Upper lobe of left lung (tissue), 6 donors: ENCODE measurements at regions not wholly inside any gene's neighbourhood (a gene's known extent, or its start where the extent isn't known, plus 50 kb on each side); places are given as distances from the start of the nearest gene placed in this dataset.

ENCODE experiments used
- ATAC-seq, 2 donors: fragments of 200-7000 bp; cut with Tn5 transposase; one replicate each; pipeline ENCODE4 v1.9.1; 2022; ENCODE audit warnings: mild to moderate bottlenecking in 2 of 2, moderate library complexity in 2 of 2; ENCODE audit not compliant: low FRiP score in 2 of 2
- DNase-seq, 2 donors: peaks; one replicate each; pipeline ENCODE4 v3.0.0-alpha.2; 2019 to 2020
- H3K27ac ChIP-seq, 4 donors: fragments of 200-600 bp; sonication (generic); one replicate each; pipeline ENCODE4 v1.5.1; 2016 to 2019
- H3K27me3 ChIP-seq, 4 donors: fragments of 200-600 bp; sonication (generic); one replicate each; pipeline ENCODE4 v1.5.1; 2017 to 2019
- H3K36me3 ChIP-seq, 4 donors: fragments of 200-600 bp; sonication (generic); one replicate each; pipeline ENCODE4 v1.5.1; 2016 to 2019
- H3K4me1 ChIP-seq, 4 donors: fragments of 200-600 bp; sonication (generic); one replicate each; pipeline ENCODE4 v1.5.1; 2018 to 2019
- H3K4me3 ChIP-seq, 4 donors: fragments of 200-600 bp; sonication (generic); one replicate each; pipeline ENCODE4 v1.5.1; 2017 to 2019; ENCODE audit warnings: mild to moderate bottlenecking in 2 of 4, moderate library complexity in 1 of 4
- H3K9me3 ChIP-seq, 4 donors: fragments of 200-600 bp; sonication (generic); one replicate each; pipeline ENCODE4 v1.5.1; 2018 to 2019
- EP300 ChIP-seq, 4 donors: sonication (generic); formaldehyde crosslinking; IDR thresholded peaks; one replicate each; pipeline ENCODE4 v1.5.1; 2017; ENCODE audit warnings: antibody characterized with exemption in 4 of 4, control low read depth in 2 of 4
- POLR2A ChIP-seq, 4 donors: fragments of 450-650 bp; IDR thresholded peaks; one replicate each; pipeline ENCODE4 v1.5.1; 2016 to 2017; ENCODE audit warnings: antibody characterized with exemption in 4 of 4, mild to moderate bottlenecking in 2 of 4
- POLR2AphosphoS5 ChIP-seq, 2 donors: sonication (generic); formaldehyde crosslinking; IDR thresholded peaks; one replicate each; pipeline ENCODE4 v1.5.1; 2017; ENCODE audit warnings: antibody characterized with exemption in 2 of 2
- WGBS, 2 donors: methylation state at CpG; one replicate each; pipeline ENCODE4 v1.1.5; 2017 to 2018; 5-methylcytosine and 5-hydroxymethylcytosine counted together
- TF ChIP-seq, protein P1 (sequence below), 6 experiments: fragments of 450-650 bp in 4 of 6; fragments of 200-600 bp in 2 of 6; sonication (generic) in 2 of 6; IDR thresholded peaks; one replicate each; pipeline ENCODE4 v1.5.1; 2016 to 2019; ENCODE audit warnings: antibody characterized with exemption in 6 of 6
- donor health status: DM: no; HTN: no; CAD: no; lungs with moderate emphysema.
- donor health status: DM: no; HTN: yes; CAD: no; lungs with severe emphysema.

DNA sequence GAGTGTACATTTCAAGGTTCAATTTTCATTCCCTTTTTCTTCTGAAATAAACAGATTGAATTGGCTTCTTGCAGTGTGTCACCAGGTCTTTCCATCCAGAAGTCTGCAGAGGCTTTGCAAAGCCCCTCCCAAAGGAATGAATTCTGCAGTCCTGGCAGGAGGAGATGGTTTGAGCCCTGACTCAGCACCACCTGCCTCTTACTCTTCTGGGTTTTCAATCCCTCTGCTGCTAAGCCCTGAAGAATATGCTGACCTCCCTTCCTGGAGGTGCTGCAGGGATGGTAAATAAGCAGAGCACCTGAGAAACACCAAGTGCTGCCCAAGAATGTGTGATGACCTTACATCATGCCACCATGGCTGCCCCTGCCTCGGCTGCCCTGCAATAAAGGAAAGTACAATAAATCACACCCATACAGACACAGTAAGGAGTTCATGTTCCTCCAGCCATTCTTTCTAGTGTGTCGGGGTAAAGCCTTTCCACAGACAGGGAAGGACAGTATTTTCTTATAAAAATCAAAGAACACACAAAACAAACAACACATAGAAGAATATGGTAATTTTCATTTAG, 209.2 kb downstream of the ZNF326 start:
- Histone ChIP-seq H3K36me3 (no peaks in the 10 kb centered on the region), H3K4me1 (no peaks in the 10 kb centered on the region), H3K27me3 (no peaks in the 10 kb centered on the region), H3K4me3 (no peak overlapping the region), H3K9me3 (no peaks in the 10 kb centered on the region), H3K27ac (no peak overlapping the region)
- TF ChIP-seq, protein P1, sequence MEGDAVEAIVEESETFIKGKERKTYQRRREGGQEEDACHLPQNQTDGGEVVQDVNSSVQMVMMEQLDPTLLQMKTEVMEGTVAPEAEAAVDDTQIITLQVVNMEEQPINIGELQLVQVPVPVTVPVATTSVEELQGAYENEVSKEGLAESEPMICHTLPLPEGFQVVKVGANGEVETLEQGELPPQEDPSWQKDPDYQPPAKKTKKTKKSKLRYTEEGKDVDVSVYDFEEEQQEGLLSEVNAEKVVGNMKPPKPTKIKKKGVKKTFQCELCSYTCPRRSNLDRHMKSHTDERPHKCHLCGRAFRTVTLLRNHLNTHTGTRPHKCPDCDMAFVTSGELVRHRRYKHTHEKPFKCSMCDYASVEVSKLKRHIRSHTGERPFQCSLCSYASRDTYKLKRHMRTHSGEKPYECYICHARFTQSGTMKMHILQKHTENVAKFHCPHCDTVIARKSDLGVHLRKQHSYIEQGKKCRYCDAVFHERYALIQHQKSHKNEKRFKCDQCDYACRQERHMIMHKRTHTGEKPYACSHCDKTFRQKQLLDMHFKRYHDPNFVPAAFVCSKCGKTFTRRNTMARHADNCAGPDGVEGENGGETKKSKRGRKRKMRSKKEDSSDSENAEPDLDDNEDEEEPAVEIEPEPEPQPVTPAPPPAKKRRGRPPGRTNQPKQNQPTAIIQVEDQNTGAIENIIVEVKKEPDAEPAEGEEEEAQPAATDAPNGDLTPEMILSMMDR (IDR thresholded peaks at IDR 0.05), result no peak
- TF ChIP-seq EP300 (IDR thresholded peaks at IDR 0.05) (no peak), POLR2AphosphoS5 (IDR thresholded peaks at IDR 0.05) (no peak), POLR2A (IDR thresholded peaks at IDR 0.05) (no peak)
- no peak for ATAC-seq
- WGBS, 2 donors, result 46 to 67% methylated on average over 2 of the region's 2 CpGs
- DNase-seq, result no peak

DNA sequence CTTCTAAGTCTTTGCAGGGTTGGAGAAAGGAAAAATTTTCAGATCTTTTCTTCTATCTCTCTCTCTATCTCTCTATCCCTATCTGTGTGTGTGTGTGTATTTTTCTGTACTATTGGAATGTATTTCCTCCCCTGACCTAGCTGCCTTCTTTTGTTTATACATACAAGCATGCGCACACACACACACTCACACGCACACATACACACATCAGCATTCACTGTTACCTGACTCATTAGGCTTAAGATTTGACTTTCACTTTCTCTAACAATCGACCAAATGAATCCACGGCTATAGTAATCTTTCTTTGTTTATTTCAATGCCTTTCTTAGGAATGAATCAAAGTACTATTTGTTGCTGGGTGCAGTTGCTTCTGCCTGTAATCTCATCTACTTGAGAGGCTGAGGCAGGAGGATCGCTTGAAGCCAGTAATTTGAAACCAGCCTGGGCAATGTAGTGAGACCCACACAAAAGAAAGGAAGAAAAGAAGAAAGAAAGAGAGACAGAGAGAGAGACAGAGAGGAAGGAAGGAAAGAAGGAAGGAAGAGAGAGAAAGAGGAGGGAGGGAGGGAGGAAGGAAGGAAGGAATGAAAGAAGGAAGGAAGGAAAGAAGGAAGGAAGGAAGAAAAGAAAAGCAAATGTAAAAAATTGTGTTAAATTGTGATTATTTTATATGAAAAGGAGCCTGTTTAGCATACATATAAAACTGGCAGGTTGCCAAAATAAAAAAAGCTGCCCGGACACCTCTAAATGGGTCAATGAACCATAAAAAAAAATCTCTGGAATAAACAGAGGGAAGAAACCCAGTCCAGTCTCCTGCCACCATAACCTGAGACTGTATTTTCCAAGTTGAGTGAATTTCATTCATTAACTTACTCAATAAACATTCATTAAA, 206.8 kb downstream of the ZNF326 start:
- no peak for DNase-seq
- Histone ChIP-seq H3K27ac (no peak overlapping the region), H3K4me1 (no peaks in the 10 kb centered on the region), H3K27me3 (no peaks in the 10 kb centered on the region), H3K9me3 (no peaks in the 10 kb centered on the region), H3K36me3 (no peaks in the 10 kb centered on the region), H3K4me3 (no peak overlapping the region)
- no peak for ATAC-seq
- TF ChIP-seq POLR2AphosphoS5 (IDR thresholded peaks at IDR 0.05), result no peak
- TF ChIP-seq, protein P1 (IDR thresholded peaks at IDR 0.05), result no peak
- WGBS, 2 donors, result 65% methylated on average over 6 of the region's 6 CpGs

DNA sequence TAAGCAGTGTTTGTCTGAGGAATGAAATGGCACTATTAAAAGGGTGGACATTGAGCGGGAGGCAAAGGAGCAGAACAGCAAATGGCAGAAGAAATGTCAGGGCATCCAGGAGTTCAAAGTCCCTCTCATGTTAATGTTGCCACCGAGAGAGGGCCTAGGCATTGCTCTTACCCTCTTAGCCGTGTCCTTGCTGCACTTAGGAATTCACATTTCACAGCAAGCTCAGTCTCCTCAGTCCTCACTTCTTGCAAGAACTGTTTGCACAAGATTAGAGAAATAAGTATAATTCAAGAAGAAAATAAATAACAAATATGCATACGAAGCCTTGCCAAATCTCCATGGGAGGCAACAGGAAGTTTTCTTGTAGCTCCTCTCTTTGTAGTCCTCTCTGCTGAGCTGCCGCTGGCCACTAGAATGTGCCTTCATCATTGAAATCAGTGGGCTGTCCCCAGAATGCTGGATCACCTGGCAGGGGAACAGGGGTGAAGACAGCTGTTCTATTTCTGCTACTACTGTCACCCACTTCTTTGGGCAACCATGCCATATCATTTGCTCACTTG, 205.8 kb downstream of the ZNF326 start:
- H3K4me3 ChIP-seq, result no peak overlapping the region
- no peaks in the 10 kb centered on the region for H3K27me3 ChIP-seq
- TF ChIP-seq, protein P1 (IDR thresholded peaks at IDR 0.05), result no peak
- TF ChIP-seq EP300 (IDR thresholded peaks at IDR 0.05), result no peak
- no peak for TF ChIP-seq POLR2AphosphoS5 (IDR thresholded peaks at IDR 0.05)
- TF ChIP-seq POLR2A (IDR thresholded peaks at IDR 0.05), result no peak
- DNase-seq (no peak), ATAC-seq (no peak)
- H3K27ac ChIP-seq, result no peak overlapping the region
- no peaks in the 10 kb centered on the region for H3K9me3 ChIP-seq
- H3K36me3 ChIP-seq, result no peaks in the 10 kb centered on the region
- no peaks in the 10 kb centered on the region for H3K4me1 ChIP-seq
- WGBS, 2 donors, result 54 to 61% methylated on average over 5 of the region's 5 CpGs

DNA sequence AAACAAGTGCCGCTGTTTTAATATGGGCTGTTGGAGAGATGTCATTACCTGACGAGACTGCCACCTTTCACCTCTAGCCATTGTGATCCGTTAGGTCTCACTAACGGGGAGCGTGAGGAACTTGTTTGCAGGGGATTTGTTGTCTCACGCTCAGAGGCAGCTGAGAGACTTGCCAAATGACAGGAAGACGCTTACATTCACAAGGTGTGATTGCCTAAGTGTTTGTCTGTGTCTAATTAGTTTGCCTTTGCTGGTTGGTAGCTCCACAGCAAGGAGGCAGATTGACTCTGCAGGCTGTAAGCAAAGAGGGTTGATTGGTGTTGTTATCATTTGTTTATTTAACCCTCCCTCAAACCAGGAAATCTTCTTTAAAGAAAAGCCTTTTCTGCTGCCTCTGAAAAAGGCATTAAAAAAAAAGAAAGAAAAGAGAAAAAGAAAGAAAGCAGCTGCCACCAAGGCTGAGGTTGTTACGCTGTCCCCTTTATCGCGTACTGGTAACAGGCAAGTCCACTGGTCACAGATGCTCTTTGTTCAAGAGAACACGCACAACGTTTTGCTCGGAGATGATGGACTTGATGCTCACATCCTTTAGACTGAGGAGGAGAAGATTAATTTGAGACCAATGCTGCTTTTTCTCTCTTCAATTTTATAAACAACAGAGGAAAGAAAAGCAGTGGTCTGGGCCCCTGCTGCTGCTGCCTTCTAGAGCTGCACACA, 203.9 kb downstream of the ZNF326 start:
- Histone ChIP-seq H3K27ac (no peak overlapping the region), H3K9me3 (no peaks in the 10 kb centered on the region), H3K36me3 (no peaks in the 10 kb centered on the region), H3K4me1 (no peaks in the 10 kb centered on the region), H3K27me3 (no peaks in the 10 kb centered on the region), H3K4me3 (no peak overlapping the region)
- 52 to 57% methylated on average over 13 of the region's 13 CpGs for WGBS, 2 donors
- DNase-seq, result no peak
- ATAC-seq, result no peak
- TF ChIP-seq POLR2A (IDR thresholded peaks at IDR 0.05) (no peak), EP300 (IDR thresholded peaks at IDR 0.05) (no peak)
- TF ChIP-seq, protein P1 (IDR thresholded peaks at IDR 0.05), result no peak
